Prostate gland (tissue), 2 donors: ENCODE measurements at regions not wholly inside any gene's neighbourhood (a gene's known extent, or its start where the extent isn't known, plus 50 kb on each side); places are given as distances from the start of the nearest gene placed in this dataset.

Experiments
- DNase-seq: peaks from one replicate; pipeline ENCODE4 v3.0.0-alpha.2; 2019; ENCODE audit warnings: low spot score
- H3K27ac ChIP-seq, 2 donors: fragments of 200-600 bp; sonication (generic); 2 replicates each; pipeline ENCODE4 v1.5.1; 2017 to 2019
- H3K27me3 ChIP-seq: fragments of 200-600 bp; sonication (generic); replicated peaks from 2 replicates; pipeline ENCODE4 v1.5.1; 2019; ENCODE audit not compliant: insufficient read depth
- H3K36me3 ChIP-seq, 2 donors: fragments of 200-600 bp; sonication (generic); 1 replicate in 1 of 2; 2 replicates in 1 of 2; pipeline versions ENCODE4 v1.5.1 to v1.8.1; 2017 to 2019
- H3K4me1 ChIP-seq: fragments of 200-600 bp; sonication (generic); replicated peaks from 2 replicates; pipeline ENCODE4 v1.5.1; 2019
- H3K4me3 ChIP-seq, 2 donors: fragments of 200-600 bp; sonication (generic); 2 replicates each; pipeline ENCODE4 v1.5.1; 2017 to 2019
- H3K9me3 ChIP-seq: fragments of 200-600 bp; sonication (generic); 2 replicates; pipeline ENCODE4 v1.5.1; 2017
- POLR2A ChIP-seq: fragments of 450-650 bp; IDR thresholded peaks from one replicate; pipeline ENCODE4 v1.6.1; 2016; ENCODE audit warnings: antibody characterized with exemption, mild to moderate bottlenecking
- POLR2AphosphoS5 ChIP-seq: sonication (generic); formaldehyde crosslinking; IDR thresholded peaks from one replicate; pipeline ENCODE4 v1.6.1; 2017; ENCODE audit warnings: antibody characterized with exemption
- WGBS: methylation state at CpG from one replicate; pipeline ENCODE4 v1.1.5; 2018; 5-methylcytosine and 5-hydroxymethylcytosine counted together
- intact Hi-C: fragments of 100-400 bp; cut with DNase I; formaldehyde crosslinking; loops from one replicate; pipeline ENCODE4 v1.14.2; 2022
- TF ChIP-seq, protein P1 (sequence below), 4 experiments: fragments of 200-600 bp in 2 of 4; fragments of 450-650 bp in 2 of 4; sonication (generic) in 2 of 4; IDR thresholded peaks; 1 replicate in 3 of 4; 2 replicates in 1 of 4; pipeline ENCODE4 v1.5.1; 2016 to 2019; ENCODE audit warnings: antibody characterized with exemption in 4 of 4, mild to moderate bottlenecking in 2 of 4, moderate library complexity in 2 of 4

DNA sequence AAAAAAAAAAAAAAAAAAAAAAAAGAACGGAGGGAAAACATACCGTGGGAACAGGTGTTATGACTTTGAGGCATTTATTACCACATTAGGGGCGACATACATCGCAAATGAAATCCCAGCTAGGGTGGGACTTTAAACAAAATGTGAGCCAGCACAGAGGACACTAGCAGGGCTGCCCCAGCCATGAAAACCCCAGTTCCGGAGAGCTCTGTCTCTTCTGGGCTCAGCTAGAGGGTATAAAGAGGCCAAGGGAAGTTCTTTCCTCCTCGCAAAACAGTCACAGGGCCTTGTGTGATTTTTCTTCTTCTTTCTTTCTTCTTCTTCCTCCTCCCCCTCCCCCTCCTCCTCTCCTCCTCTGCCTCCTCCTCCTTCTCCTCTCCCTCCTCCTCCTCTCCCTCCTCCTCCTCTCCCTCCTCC, 59.9 kb upstream of the ECHDC3 start:
- intact Hi-C loops: no loop called here
- 76% methylated on average over 6 of the region's 6 CpGs for WGBS
- no peak overlapping the region for H3K4me3 ChIP-seq
- TF ChIP-seq, protein P1, sequence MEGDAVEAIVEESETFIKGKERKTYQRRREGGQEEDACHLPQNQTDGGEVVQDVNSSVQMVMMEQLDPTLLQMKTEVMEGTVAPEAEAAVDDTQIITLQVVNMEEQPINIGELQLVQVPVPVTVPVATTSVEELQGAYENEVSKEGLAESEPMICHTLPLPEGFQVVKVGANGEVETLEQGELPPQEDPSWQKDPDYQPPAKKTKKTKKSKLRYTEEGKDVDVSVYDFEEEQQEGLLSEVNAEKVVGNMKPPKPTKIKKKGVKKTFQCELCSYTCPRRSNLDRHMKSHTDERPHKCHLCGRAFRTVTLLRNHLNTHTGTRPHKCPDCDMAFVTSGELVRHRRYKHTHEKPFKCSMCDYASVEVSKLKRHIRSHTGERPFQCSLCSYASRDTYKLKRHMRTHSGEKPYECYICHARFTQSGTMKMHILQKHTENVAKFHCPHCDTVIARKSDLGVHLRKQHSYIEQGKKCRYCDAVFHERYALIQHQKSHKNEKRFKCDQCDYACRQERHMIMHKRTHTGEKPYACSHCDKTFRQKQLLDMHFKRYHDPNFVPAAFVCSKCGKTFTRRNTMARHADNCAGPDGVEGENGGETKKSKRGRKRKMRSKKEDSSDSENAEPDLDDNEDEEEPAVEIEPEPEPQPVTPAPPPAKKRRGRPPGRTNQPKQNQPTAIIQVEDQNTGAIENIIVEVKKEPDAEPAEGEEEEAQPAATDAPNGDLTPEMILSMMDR (IDR thresholded peaks at IDR 0.05): no peak
- no peak for TF ChIP-seq POLR2A
- no peak for TF ChIP-seq POLR2AphosphoS5
- H3K27ac ChIP-seq: no peak overlapping the region
- peaks cover 7% of the 10 kb centered on the region for H3K4me1 ChIP-seq
- H3K36me3 ChIP-seq: no peaks in the 10 kb centered on the region
- no peak for DNase-seq
- no peaks in the 10 kb centered on the region for H3K9me3 ChIP-seq
- no peaks in the 10 kb centered on the region for H3K27me3 ChIP-seq

DNA sequence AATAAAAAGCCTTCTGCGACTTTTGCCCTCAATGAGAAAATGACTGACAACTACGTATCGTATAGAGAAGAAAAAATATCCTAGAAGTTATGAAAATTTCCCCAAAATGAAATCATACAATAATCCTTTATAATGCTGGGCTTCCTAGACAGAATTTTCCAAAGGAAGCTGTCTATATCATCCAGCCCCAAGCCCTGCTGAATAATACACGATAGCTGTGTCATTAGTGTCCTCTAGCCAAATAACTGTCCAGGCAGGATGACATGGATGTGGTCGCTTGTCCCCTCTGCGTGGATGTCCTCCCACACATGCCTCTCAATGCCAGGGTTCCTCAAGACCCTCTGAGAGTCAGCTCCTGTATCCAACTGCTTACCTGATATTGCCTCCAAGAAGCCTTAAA, 61.7 kb upstream of the ECHDC3 start:
- Histone ChIP-seq H3K27ac (no peak overlapping the region), H3K4me1 (peaks cover 7% of the 10 kb centered on the region), H3K9me3 (no peaks in the 10 kb centered on the region), H3K36me3 (no peaks in the 10 kb centered on the region), H3K4me3 (no peak overlapping the region), H3K27me3 (no peaks in the 10 kb centered on the region)
- intact Hi-C loops: no loop called here
- 88% methylated on average over 6 of the region's 6 CpGs for WGBS
- DNase-seq: no peak
- TF ChIP-seq, protein P1 (IDR thresholded peaks at IDR 0.05): no peak
- TF ChIP-seq POLR2AphosphoS5 (no peak), POLR2A (no peak)

DNA sequence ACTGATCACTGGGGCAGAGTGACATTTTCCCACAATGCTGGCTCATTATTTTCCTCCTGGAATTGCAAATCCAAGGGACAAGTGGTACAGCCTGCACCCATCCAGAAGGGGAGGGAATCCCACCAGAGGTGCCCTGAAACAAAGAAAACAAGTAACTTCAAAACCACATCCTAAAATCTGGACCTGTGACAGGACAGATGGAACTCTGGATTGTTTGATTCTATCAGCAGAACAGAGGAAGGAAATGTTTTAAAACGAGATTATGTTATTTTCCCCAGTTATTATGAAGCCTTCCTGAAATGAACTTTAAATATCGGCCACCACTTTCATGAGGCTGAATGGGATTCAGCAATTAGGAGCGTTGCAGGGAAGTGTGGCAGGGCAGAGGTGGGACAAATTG, 62.2 kb upstream of the ECHDC3 start:
- no peak for TF ChIP-seq POLR2A
- TF ChIP-seq, protein P1 (IDR thresholded peaks at IDR 0.05): no peak
- no peak for TF ChIP-seq POLR2AphosphoS5
- 42% methylated on average over 3 of the region's 3 CpGs for WGBS
- Histone ChIP-seq H3K4me1 (peaks cover 4% of the 10 kb centered on the region), H3K27me3 (no peaks in the 10 kb centered on the region), H3K4me3 (no peak overlapping the region), H3K36me3 (no peaks in the 10 kb centered on the region), H3K9me3 (no peaks in the 10 kb centered on the region), H3K27ac (no peak overlapping the region)
- intact Hi-C loops: no loop called here
- DNase-seq: no peak

DNA sequence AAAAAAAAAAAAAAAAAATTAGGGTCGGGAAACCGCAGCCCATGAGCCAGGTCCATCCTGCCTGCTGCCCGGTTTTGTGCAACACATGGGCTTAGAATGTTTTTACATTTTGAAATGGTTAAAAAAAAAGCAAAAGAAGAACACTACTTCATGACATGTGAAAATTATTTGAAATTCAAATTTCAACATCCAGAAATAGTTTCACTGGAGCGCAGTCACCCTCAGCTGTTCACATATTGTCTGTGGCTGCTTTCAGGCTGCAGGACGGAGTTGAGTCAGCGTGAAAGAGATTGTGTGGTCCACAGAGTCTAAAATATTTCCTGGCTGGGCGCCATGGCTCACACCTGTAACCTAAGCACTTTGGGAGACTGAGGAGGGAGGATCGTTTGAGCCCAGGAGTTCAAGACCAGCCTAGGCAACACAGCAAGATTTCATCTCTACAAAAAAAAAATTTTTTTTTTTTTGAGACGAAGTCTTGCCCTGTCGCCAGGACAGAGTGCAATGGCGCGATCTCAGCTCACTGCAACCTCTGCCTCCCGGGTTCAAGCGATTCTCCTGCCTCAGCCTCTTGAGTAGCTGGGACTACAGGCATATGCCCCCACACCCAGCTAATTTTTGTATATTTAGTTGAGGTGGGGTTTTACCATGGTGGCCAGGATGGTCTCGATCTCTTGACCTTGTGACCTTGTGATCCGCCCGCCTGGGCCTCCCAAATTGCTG, 63.9 kb upstream of the ECHDC3 start:
- Histone ChIP-seq H3K36me3 (no peaks in the 10 kb centered on the region), H3K27me3 (no peaks in the 10 kb centered on the region), H3K4me1 (no peaks in the 10 kb centered on the region), H3K4me3 (no peak overlapping the region), H3K9me3 (no peaks in the 10 kb centered on the region), H3K27ac (no peak overlapping the region)
- no peak for TF ChIP-seq POLR2AphosphoS5
- TF ChIP-seq, protein P1 (IDR thresholded peaks at IDR 0.05): no peak
- no peak for TF ChIP-seq POLR2A
- DNase-seq: no peak
- intact Hi-C loops: no loop called here
- WGBS: 77% methylated on average over 17 of the region's 17 CpGs

DNA sequence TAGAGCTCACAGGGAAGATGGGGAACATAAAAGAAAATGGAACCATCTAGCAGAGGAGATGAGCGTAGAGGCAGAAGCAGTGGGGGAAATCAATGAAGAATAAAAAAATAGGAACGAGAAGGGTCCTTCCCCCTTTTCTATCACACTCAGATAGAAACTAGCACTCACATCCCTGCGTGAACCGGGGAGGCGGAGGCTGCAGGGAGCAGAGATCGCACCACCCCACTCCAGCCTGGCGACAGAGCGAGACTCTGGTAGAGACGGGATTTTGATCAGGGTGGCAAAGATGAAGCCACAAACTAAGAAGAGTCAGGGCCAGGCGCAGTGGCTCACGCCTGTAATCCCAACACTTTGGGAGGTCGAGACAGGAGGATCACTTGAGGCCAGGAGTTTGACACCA, 64.7 kb upstream of the ECHDC3 start:
- Histone ChIP-seq H3K36me3 (no peaks in the 10 kb centered on the region), H3K9me3 (no peaks in the 10 kb centered on the region), H3K27ac (no peak overlapping the region), H3K27me3 (no peaks in the 10 kb centered on the region), H3K4me1 (no peaks in the 10 kb centered on the region), H3K4me3 (no peak overlapping the region)
- no peak for DNase-seq
- intact Hi-C loops: no loop called here
- TF ChIP-seq POLR2AphosphoS5: no peak
- TF ChIP-seq, protein P1 (IDR thresholded peaks at IDR 0.05): no peak
- WGBS: 94% methylated on average over 12 of the region's 12 CpGs
